AG04450 (cell line): ENCODE measurements at regions not wholly inside any gene's neighbourhood (a gene's known extent, or its start where the extent isn't known, plus 50 kb on each side); places are given as distances from the start of the nearest gene placed in this dataset.

Experiments used
- CTCF ChIA-PET: fragments of 300-600, 350-600 bp; formaldehyde crosslinking; extraction: SDS; loops from one replicate; lab custom pipeline; 2022; ENCODE audit warnings: antibody characterized with exemption, inconsistent platforms; lab: Charles Lee
- POLR2A ChIA-PET: fragments of 350-600 bp; formaldehyde crosslinking; extraction: SDS; loops from one replicate; lab custom pipeline; 2021; ENCODE audit warnings: antibody characterized with exemption, inconsistent platforms; lab: Yijun Ruan, JAX
- DNase-seq: peaks from one replicate; pipeline ENCODE4 v3.0.0-alpha.2; 2011; ENCODE audit warnings: low read depth, low spot score
- H3K27ac ChIP-seq: one replicate; pipeline ENCODE4 v1.5.1; 2012; ENCODE audit warnings: low read depth, low read length, control low read depth
- H3K27me3 ChIP-seq: one replicate; pipeline ENCODE4 v1.6.0; 2012; ENCODE audit warnings: low read length; ENCODE audit not compliant: control insufficient read depth, insufficient read depth
- H3K4me3 ChIP-seq: 2 replicates; pipeline ENCODE4 v1.5.1; 2011; ENCODE audit warnings: mild to moderate bottlenecking, low read depth, low read length, control low read depth
- H3K9me3 ChIP-seq: 2 replicates; pipeline ENCODE4 v1.5.1; 2012; ENCODE audit warnings: low read length; ENCODE audit not compliant: control insufficient read depth, insufficient read depth
- TF ChIP-seq, protein P1 (sequence below): IDR thresholded peaks from 2 replicates; pipeline ENCODE4 v1.5.1; 2011; ENCODE audit warnings: low read depth, low read length, control low read depth, inconsistent platforms

DNA sequence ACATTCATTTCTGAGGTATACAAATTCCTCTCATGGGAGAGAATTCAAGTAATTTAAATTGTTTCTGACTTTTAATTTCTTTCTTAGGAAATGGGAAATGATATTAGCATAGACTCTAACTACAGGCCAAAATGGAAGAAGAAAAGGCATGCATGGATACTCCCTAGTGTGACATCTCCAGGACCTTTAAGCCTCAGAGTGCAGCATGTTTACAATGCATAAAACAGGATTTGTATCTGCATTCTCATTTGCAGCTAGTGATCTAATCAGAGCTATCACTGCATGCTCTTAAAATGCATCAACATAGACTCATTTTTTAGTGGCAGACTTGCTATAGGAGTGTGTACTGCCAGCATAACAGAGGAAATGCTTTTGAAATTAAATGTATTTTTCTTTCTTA is 224.6 kb upstream of the GOT2 start:
- POLR2A ChIA-PET, result no interaction called here
- CTCF ChIA-PET, result no interaction called here

DNA sequence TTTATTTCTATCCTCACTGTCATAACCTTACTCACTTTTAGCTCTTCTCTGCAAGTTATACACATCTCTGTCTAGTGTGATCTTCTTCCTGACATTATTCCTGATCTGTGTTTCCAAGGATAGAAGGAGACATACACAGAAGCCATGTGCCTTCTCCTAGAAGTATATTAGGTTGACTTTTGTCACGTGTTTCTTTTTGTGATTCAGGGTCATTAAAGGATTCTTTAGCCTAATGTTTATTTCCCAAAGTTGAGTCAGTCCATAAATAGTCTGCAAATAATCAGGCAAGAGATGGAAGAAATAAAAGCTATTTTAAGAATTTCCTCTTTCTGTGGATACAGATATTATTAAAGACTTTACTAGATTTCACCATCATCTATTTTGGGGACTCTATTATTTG is 214.1 kb upstream of the GOT2 start:
- no peak for DNase-seq
- POLR2A ChIA-PET, result no interaction called here
- TF ChIP-seq, protein P1, sequence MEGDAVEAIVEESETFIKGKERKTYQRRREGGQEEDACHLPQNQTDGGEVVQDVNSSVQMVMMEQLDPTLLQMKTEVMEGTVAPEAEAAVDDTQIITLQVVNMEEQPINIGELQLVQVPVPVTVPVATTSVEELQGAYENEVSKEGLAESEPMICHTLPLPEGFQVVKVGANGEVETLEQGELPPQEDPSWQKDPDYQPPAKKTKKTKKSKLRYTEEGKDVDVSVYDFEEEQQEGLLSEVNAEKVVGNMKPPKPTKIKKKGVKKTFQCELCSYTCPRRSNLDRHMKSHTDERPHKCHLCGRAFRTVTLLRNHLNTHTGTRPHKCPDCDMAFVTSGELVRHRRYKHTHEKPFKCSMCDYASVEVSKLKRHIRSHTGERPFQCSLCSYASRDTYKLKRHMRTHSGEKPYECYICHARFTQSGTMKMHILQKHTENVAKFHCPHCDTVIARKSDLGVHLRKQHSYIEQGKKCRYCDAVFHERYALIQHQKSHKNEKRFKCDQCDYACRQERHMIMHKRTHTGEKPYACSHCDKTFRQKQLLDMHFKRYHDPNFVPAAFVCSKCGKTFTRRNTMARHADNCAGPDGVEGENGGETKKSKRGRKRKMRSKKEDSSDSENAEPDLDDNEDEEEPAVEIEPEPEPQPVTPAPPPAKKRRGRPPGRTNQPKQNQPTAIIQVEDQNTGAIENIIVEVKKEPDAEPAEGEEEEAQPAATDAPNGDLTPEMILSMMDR, result no peak

More for the DNA sequence above, 224.6 kb upstream of the GOT2 start:
- H3K4me3 ChIP-seq, result no peak overlapping the region
- no peak overlapping the region for H3K27ac ChIP-seq
- H3K9me3 ChIP-seq, result no peaks in the 10 kb centered on the region
- H3K27me3 ChIP-seq, result no peaks in the 10 kb centered on the region
- no peak for DNase-seq
- TF ChIP-seq, protein P1, result no peak

DNA sequence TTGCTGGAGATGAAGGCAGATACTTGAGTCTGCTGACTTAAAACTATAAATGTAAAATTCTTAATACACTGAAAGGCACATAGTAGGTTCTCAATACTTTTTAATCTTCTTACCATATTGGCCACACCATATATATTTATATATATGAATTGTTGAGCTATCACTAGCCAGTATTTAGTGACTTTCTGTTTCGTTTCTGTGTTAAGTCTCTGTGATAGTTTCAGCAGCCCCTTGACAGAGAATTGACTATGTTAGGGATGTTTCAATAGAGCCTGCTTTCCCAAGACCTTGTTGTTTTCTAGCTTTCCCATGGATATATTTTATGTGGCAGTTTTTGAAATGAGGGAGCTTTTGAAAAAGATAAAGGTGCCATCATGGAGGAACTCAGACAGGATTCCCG is 206.5 kb upstream of the GOT2 start:
- no peak for DNase-seq
- Histone ChIP-seq H3K27me3 (no peaks in the 10 kb centered on the region), H3K27ac (no peak overlapping the region), H3K9me3 (no peaks in the 10 kb centered on the region; the same call in none of the 2 replicates), H3K4me3 (no peak overlapping the region)
- ChIA-PET POLR2A (no interaction called here), CTCF (no interaction called here)
- TF ChIP-seq, protein P1, result no peak

More for the DNA sequence above, 214.1 kb upstream of the GOT2 start:
- H3K4me3 ChIP-seq, result no peak overlapping the region
- peaks cover 5% of the 10 kb centered on the region for H3K9me3 ChIP-seq
- no peak overlapping the region for H3K27ac ChIP-seq
- H3K27me3 ChIP-seq, result no peaks in the 10 kb centered on the region
- CTCF ChIA-PET, result no interaction called here

DNA sequence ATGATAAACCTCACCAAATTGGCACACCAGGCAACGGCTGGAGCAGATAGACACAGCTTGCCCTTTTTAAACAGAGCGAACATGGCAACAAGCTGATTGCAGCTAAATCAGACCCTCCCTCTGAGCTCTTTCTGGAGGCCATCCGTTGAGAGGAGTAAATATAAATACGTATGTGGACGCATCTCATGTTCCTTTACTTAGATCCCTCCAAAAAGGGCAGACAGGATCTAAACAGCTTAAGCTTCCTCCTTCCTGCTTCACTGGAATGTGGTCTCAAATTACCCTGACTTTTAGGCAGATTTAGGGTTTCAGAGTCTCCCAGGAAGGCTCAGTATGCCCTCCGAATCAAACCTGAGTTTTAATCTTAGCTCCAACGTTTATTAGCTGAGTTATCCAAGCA is 204.7 kb upstream of the GOT2 start:
- no peaks in the 10 kb centered on the region; the same call in none of the 2 replicates for H3K9me3 ChIP-seq
- H3K27me3 ChIP-seq, result no peaks in the 10 kb centered on the region
- ChIA-PET POLR2A (no interaction called here), CTCF (no interaction called here)
- no peak overlapping the region for H3K27ac ChIP-seq
- no peak overlapping the region for H3K4me3 ChIP-seq
- TF ChIP-seq, protein P1, result no peak
- no peak for DNase-seq

DNA sequence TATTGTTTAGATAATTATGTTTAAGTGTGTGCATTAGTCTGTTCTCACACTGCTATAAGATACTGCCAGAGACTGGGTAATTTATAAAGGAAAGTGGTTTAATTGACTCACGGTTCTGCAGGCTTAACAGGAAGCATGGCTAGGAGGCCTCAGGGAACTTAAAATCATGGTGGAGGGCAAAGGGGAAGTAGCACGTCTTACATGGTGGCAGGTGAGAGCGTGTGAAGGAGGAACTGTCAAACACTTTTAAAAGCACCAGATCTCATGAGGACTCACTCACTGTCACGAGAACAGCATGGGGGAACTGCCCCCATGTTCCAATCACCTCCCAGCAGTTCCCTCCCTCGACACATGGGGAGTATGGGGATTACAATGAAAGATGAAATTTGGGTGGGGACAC is 203.5 kb upstream of the GOT2 start:
- H3K27me3 ChIP-seq, result no peaks in the 10 kb centered on the region
- no peaks in the 10 kb centered on the region for H3K9me3 ChIP-seq
- no peak for DNase-seq
- TF ChIP-seq, protein P1, result no peak
- no peak overlapping the region for H3K27ac ChIP-seq
- no peak overlapping the region for H3K4me3 ChIP-seq
- ChIA-PET CTCF (no interaction called here), POLR2A (no interaction called here)
